Mesenchymal stem cell (in vitro differentiated cells and primary cell): ENCODE measurements at regions not wholly inside any gene's neighbourhood (a gene's known extent, or its start where the extent isn't known, plus 50 kb on each side); places are given as distances from the start of the nearest gene placed in this dataset.

ENCODE experiments used
- DNase-seq: peaks from one replicate; pipeline ENCODE4 v3.0.0-alpha.2; 2013
- H2AFZ ChIP-seq: one replicate; pipeline ENCODE4 v1.6.1; 2013; ENCODE audit warnings: low read depth, mild to moderate bottlenecking, control low read depth, inconsistent platforms, low read length, moderate library complexity
- H2AK5ac ChIP-seq: 2 replicates; pipeline ENCODE4 v1.6.1; 2013; ENCODE audit warnings: low read length, moderate library complexity, mild to moderate bottlenecking, inconsistent platforms; ENCODE audit not compliant: severe bottlenecking
- H2BK120ac ChIP-seq: one replicate; pipeline ENCODE4 v1.6.1; 2013; ENCODE audit warnings: low read depth, mild to moderate bottlenecking, inconsistent platforms, low read length, moderate library complexity
- H2BK12ac ChIP-seq, 2 experiments: one replicate each; pipeline ENCODE4 v1.6.1; 2013; ENCODE audit warnings: inconsistent platforms in 2 of 2, low read length in 2 of 2, mild to moderate bottlenecking in 2 of 2, moderate library complexity in 2 of 2, control low read depth in 1 of 2
- H2BK15ac ChIP-seq: one replicate; pipeline ENCODE4 v1.6.1; 2013; ENCODE audit warnings: mild to moderate bottlenecking, low read depth, inconsistent platforms; ENCODE audit not compliant: poor library complexity, severe bottlenecking
- H2BK5ac ChIP-seq: 2 replicates; pipeline ENCODE4 v1.6.1; 2013; ENCODE audit warnings: low read depth, mild to moderate bottlenecking, low read length, control low read depth, inconsistent platforms; ENCODE audit not compliant: poor library complexity, severe bottlenecking
- H3K14ac ChIP-seq, 2 experiments: one replicate each; pipeline ENCODE4 v1.6.1; 2013; ENCODE audit warnings: inconsistent platforms in 2 of 2, low read length in 2 of 2, control low read depth in 1 of 2, mild to moderate bottlenecking in 1 of 2, moderate library complexity in 1 of 2
- H3K18ac ChIP-seq, 2 experiments: one replicate each; pipeline ENCODE4 v1.6.1; 2013; ENCODE audit warnings: inconsistent platforms in 2 of 2, low read length in 2 of 2, control low read depth in 1 of 2, low read depth in 1 of 2, mild to moderate bottlenecking in 1 of 2
- H3K23ac ChIP-seq, 2 experiments: one replicate each; pipeline ENCODE4 v1.6.1; 2013; ENCODE audit warnings: inconsistent platforms in 2 of 2, low read length in 2 of 2, mild to moderate bottlenecking in 2 of 2, moderate library complexity in 2 of 2, control low read depth in 1 of 2
- H3K27ac ChIP-seq: 2 replicates; pipeline ENCODE4 v1.5.1; 2013; ENCODE audit warnings: mild to moderate bottlenecking, moderate library complexity, low read length, control low read depth, inconsistent platforms; ENCODE audit not compliant: poor library complexity, severe bottlenecking
- H3K27me3 ChIP-seq, 2 experiments: 2 replicates each; pipeline versions ENCODE4 v1.6.1 to v1.7.0; 2013; ENCODE audit warnings: low read length in 2 of 2, mild to moderate bottlenecking in 2 of 2, moderate library complexity in 2 of 2, control low read depth in 1 of 2, inconsistent platforms in 1 of 2; ENCODE audit not compliant: control insufficient read depth in 1 of 2, insufficient read depth in 1 of 2
- H3K36me3 ChIP-seq, 2 experiments: 2 replicates each; pipeline versions ENCODE4 v1.6.1 to v1.7.0; 2013; ENCODE audit warnings: low read length in 2 of 2, control low read depth in 1 of 2, inconsistent platforms in 1 of 2, low read depth in 1 of 2, mild to moderate bottlenecking in 1 of 2; ENCODE audit not compliant: insufficient read depth in 2 of 2, control insufficient read depth in 1 of 2
- H3K4ac ChIP-seq, 2 experiments: one replicate each; pipeline ENCODE4 v1.6.1; 2013; ENCODE audit warnings: inconsistent platforms in 2 of 2, low read length in 2 of 2, mild to moderate bottlenecking in 2 of 2, moderate library complexity in 2 of 2, control low read depth in 1 of 2, low read depth in 1 of 2
- H3K4me1 ChIP-seq: 2 replicates; pipeline ENCODE4 v1.6.1; 2013; ENCODE audit warnings: low read depth, low read length, control low read depth; ENCODE audit not compliant: control insufficient read depth, insufficient read depth
- H3K4me2 ChIP-seq: 2 replicates; pipeline ENCODE4 v1.6.1; 2013; ENCODE audit warnings: low read length, mild to moderate bottlenecking, inconsistent platforms; ENCODE audit not compliant: poor library complexity, severe bottlenecking
- H3K4me3 ChIP-seq, 2 experiments: 2 replicates each; pipeline versions ENCODE4 v1.5.1 to v1.7.0; 2013; ENCODE audit warnings: low read length in 2 of 2, mild to moderate bottlenecking in 2 of 2, control low read depth in 1 of 2, low read depth in 1 of 2; ENCODE audit not compliant: insufficient read depth in 1 of 2
- H3K79me1 ChIP-seq: replicated peaks from 2 replicates; pipeline ENCODE4 v1.6.1; 2013; ENCODE audit warnings: mild to moderate bottlenecking, control low read depth, low read length, inconsistent platforms; ENCODE audit not compliant: poor library complexity, severe bottlenecking
- H3K9ac ChIP-seq: 2 replicates; pipeline ENCODE4 v1.7.0; 2013; ENCODE audit warnings: mild to moderate bottlenecking, low read length, moderate library complexity
- H3K9me3 ChIP-seq: 2 replicates; pipeline ENCODE4 v1.7.0; 2013; ENCODE audit warnings: mild to moderate bottlenecking, low read length; ENCODE audit not compliant: control insufficient read depth
- H4K8ac ChIP-seq: one replicate; pipeline ENCODE4 v1.6.1; 2013; ENCODE audit warnings: inconsistent platforms, mild to moderate bottlenecking, low read length, moderate library complexity
- H4K91ac ChIP-seq: one replicate; pipeline ENCODE4 v1.6.1; 2013; ENCODE audit warnings: mild to moderate bottlenecking, low read length, inconsistent platforms
- WGBS: methylation state at CpG from one replicate; pipeline ENCODE4 v1.1.7; 2013; ENCODE audit warnings: mixed read lengths; 5-methylcytosine and 5-hydroxymethylcytosine counted together

GRCh38 chr2:15884790-15885189 is 55.6 kb upstream of the MYCN start:
- H4K91ac ChIP-seq: no peak overlapping the region
- H3K36me3 ChIP-seq: no peaks in the 10 kb centered on the region
- H2BK120ac ChIP-seq: no peak overlapping the region
- H3K4ac ChIP-seq: no peak overlapping the region
- no peak overlapping the region for H2BK5ac ChIP-seq
- H3K79me1 ChIP-seq: no peaks in the 10 kb centered on the region
- no peak overlapping the region for H3K4me2 ChIP-seq
- no peak for DNase-seq
- peaks cover 0 to 4% of the 10 kb centered on the region in 2 experiments for H3K27me3 ChIP-seq
- H3K18ac ChIP-seq: no peak overlapping the region
- no peaks in the 10 kb centered on the region for H3K9me3 ChIP-seq
- H2BK12ac ChIP-seq: no peak overlapping the region
- H3K4me3 ChIP-seq: no peak overlapping the region
- no peak overlapping the region for H2AK5ac ChIP-seq
- H3K9ac ChIP-seq: no peak overlapping the region
- no peak overlapping the region for H2AFZ ChIP-seq
- no peaks in the 10 kb centered on the region for H3K4me1 ChIP-seq
- no peak overlapping the region for H3K23ac ChIP-seq
- no peak overlapping the region for H3K14ac ChIP-seq
- no peak overlapping the region for H2BK15ac ChIP-seq
- H3K27ac ChIP-seq: no peak overlapping the region
- no peak overlapping the region for H4K8ac ChIP-seq
- WGBS: no CpG with 5 or more reads among the region's 2 CpGs

- Histone ChIP-seq H3K4me2 (no peak overlapping the region), H3K4me3 (no peak overlapping the region), H2AK5ac (no peak overlapping the region), H3K27ac (no peak overlapping the region), H2BK12ac (no peak overlapping the region), H3K4ac (no peak overlapping the region), H3K27me3 (peaks cover 0 to 6% of the 10 kb centered on the region in 2 experiments), H3K9ac (no peak overlapping the region), H3K79me1 (no peaks in the 10 kb centered on the region), H2BK15ac (no peak overlapping the region), H4K91ac (no peak overlapping the region), H2BK120ac (no peak overlapping the region), H3K9me3 (no peaks in the 10 kb centered on the region), H3K4me1 (peaks cover 1% of the 10 kb centered on the region), H3K36me3 (no peaks in the 10 kb centered on the region), H4K8ac (no peak overlapping the region), H3K23ac (no peak overlapping the region), H2AFZ (no peak overlapping the region), H3K14ac (no peak overlapping the region), H3K18ac (no peak overlapping the region), H2BK5ac (no peak overlapping the region)
- DNase-seq: no peak
- WGBS: 85% methylated on average over 6 of the region's 6 CpGs
These were observed 54.1 kb upstream of the MYCN start for GRCh38 chr2:15886231-15886630.

GRCh38 chr2:15889442-15890123 is 50.8 kb upstream of the MYCN start:
- Histone ChIP-seq H3K18ac (no peak overlapping the region), H3K9ac (no peak overlapping the region), H2AFZ (no peak overlapping the region), H3K23ac (no peak overlapping the region), H4K8ac (no peak overlapping the region), H3K9me3 (no peaks in the 10 kb centered on the region), H3K14ac (no peak overlapping the region), H3K4me2 (no peak overlapping the region), H2BK12ac (no peak overlapping the region), H3K79me1 (no peaks in the 10 kb centered on the region), H3K36me3 (no peaks in the 10 kb centered on the region), H3K4ac (no peak overlapping the region), H2AK5ac (no peak overlapping the region), H2BK120ac (no peak overlapping the region), H3K4me3 (no peak overlapping the region), H3K27ac (no peak overlapping the region), H3K4me1 (peaks cover 4% of the 10 kb centered on the region), H4K91ac (no peak overlapping the region), H2BK5ac (no peak overlapping the region), H2BK15ac (no peak overlapping the region), H3K27me3 (peaks cover 0 to 6% of the 10 kb centered on the region in 2 experiments)
- DNase-seq: peak; percentile 14
- 67% methylated on average over 14 of the region's 15 CpGs for WGBS

GRCh38 chr2:15890124-15890754 is 50.1 kb upstream of the MYCN start:
- no peaks in the 10 kb centered on the region for H3K9me3 ChIP-seq
- H2BK120ac ChIP-seq: no peak overlapping the region
- peaks cover 0 to 6% of the 10 kb centered on the region in 2 experiments for H3K27me3 ChIP-seq
- no peak overlapping the region for H3K4me2 ChIP-seq
- no peak overlapping the region for H2AFZ ChIP-seq
- no peak overlapping the region for H3K27ac ChIP-seq
- no peak overlapping the region for H3K4ac ChIP-seq
- WGBS: 86% methylated on average over 18 of the region's 18 CpGs
- no peak overlapping the region for H2BK5ac ChIP-seq
- peaks cover 4% of the 10 kb centered on the region for H3K4me1 ChIP-seq
- H4K8ac ChIP-seq: no peak overlapping the region
- H4K91ac ChIP-seq: no peak overlapping the region
- no peaks in the 10 kb centered on the region for H3K79me1 ChIP-seq
- no peak overlapping the region for H3K9ac ChIP-seq
- H2AK5ac ChIP-seq: no peak overlapping the region
- no peak overlapping the region for H3K4me3 ChIP-seq
- H2BK15ac ChIP-seq: no peak overlapping the region
- H3K18ac ChIP-seq: no peak overlapping the region
- no peak for DNase-seq
- no peaks in the 10 kb centered on the region for H3K36me3 ChIP-seq
- H2BK12ac ChIP-seq: no peak overlapping the region
- H3K23ac ChIP-seq: no peak overlapping the region
- no peak overlapping the region for H3K14ac ChIP-seq
